GM19397 (cell line): ENCODE measurements at regions not wholly inside any gene's neighbourhood (a gene's known extent, or its start where the extent isn't known, plus 50 kb on each side); places are given as distances from the start of the nearest gene placed in this dataset.
"Not testable (repeated sequence)": the region's sequence is repeated elsewhere in the genome, so short reads cannot be mapped to it uniquely, and the experiment has no call there.

Experiments used
- ATAC-seq: cut with Tn5 transposase; IDR thresholded peaks from one replicate; pipeline ENCODE4 v1.9.1; 2021; ENCODE audit warnings: mild to moderate bottlenecking, moderate library complexity; ENCODE audit not compliant: unreplicated experiment

DNA sequence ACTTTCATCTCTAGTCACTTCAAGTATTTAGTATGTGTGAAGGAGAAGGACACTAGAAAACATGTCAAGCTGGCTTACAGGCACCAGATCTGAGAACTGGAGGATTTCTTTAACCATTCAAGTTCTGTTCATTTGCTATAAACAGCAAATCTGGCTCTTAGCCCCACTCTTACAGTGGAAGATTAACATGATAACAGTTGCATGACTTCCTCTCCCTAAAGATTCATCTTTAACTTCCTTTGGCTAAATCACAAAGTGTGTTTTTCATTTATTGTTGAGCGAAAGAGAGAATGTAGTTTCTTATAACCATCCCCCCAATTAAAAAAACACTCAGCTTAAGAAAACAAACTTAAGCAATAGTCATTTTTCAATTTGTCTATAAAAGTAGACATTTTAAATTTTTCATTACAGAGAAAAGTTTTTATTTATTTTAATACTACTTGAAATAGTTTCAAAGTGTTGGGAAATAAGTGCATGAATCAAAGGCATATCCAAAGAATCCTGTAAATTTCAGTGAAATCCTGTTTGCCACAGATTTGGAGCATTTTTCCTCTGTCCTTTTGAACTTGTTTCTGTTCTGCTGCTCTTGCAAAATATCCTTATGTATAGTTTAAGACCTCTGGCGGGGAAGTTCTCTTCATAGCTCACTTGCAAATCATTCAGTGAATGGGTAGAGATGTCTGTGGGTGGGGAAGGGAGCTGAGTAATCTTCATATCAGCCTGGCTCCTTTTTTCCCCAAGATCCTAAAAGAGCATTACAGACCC lies 241.0 kb upstream of the RBBP8 start:
- ATAC-seq = no peak

DNA sequence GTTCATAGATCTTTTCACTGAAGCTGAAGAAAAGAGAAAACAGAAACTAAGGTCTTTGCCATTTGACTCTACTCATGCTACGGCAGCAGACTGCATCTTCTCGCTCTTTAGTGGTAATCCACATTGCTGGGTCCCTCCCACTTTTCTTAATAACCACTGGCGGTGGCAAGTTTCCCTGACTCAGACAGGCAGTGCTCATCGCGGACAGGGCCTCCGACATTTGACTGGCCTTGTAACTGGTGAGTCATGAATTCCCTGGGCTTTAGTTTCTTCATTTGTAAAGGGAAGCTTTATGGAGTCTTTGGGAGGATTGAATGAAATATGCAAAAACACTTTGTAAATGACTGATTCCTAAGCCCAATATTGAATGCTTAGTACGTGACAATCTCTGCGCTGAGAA lies 238.2 kb upstream of the RBBP8 start:
- ATAC-seq = no peak

- no peak for ATAC-seq
Measured at GRCh38 chr18:22695674-22696073, 237.5 kb upstream of the RBBP8 start.

GRCh38 chr18:22697561-22697960 lies 235.6 kb upstream of the RBBP8 start:
- ATAC-seq = no peak

GRCh38 chr18:22698711-22699110 lies 234.4 kb upstream of the RBBP8 start:
- no peak for ATAC-seq

- ATAC-seq = no peak
Measured at GRCh38 chr18:22699629-22700028, 233.5 kb upstream of the RBBP8 start.

DNA sequence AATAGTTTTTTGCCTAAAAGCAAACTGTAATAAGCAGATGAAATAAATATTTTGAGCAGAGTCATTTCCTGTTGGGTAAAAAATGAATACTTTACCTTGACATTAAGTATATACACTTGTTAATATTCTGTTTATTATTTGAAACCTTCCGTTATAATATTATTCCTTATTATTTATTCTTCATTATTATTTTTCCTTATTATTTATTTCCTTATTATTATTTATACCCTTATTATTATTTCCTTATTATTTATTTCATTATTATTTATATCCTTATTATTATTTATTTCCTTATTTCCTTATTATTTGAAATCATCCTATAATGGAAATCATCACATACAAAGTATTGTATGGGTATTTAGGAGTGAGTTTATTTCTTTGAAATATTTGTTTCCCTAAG lies 232.2 kb upstream of the RBBP8 start:
- no peak for ATAC-seq

DNA sequence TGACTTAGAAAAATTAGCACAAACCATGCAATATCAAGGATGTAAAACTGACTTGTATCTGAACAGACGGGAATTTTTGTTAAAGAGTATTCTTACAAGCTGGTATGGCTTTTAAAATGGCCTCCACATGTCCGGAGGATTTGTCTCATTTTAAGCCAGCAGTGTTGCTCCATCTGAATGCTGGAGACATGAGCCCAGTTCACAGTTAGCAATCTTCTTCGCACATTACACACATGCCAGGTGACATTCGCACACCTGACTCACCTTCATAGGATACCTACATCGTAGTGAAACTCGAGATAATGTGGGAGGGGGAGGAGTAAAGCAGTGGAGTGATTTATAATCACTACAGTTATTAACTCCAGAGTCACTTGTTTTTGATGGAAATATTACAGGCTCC lies 231.8 kb upstream of the RBBP8 start:
- no peak for ATAC-seq

DNA sequence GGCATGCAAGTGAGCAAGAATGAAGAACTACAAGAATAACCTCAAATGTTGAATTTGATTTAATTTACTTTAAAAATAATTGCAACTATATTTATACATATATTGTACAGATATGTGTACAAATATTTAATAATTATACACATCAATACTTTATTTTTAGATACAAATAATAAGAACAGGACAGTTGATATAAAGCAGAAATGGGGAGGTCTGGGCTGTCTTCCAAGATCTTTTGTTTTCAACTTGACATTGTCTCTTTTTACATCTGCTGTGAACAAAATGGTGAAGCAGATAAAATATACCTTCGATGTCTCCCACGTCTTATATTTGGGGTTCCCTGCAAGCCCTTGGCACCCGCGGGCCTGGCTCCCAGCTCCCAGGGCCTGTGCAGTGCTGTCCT lies 231.3 kb upstream of the RBBP8 start:
- ATAC-seq = no peak

DNA sequence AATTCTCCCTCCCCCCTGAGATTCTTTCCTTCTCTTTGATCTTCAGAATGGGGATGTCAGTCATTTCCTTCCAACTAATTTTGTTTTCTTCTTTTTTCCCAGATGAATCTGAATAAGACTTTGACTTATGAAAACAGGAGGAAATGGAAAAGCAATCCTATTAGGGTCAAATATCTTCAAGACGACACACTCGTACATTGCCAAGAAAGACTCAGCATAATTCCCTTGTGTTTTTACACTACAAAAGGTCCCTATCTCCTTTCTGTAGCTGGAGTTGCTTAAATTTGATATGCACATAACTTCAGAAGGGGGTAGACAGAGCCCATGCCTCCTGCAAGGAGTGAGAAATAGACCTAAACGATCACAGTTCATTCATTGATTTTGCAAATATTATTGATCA lies 230.3 kb upstream of the RBBP8 start:
- no peak for ATAC-seq

GRCh38 chr18:22703883-22704585 lies 229.1 kb upstream of the RBBP8 start:
- ATAC-seq = peak; percentile 75

DNA sequence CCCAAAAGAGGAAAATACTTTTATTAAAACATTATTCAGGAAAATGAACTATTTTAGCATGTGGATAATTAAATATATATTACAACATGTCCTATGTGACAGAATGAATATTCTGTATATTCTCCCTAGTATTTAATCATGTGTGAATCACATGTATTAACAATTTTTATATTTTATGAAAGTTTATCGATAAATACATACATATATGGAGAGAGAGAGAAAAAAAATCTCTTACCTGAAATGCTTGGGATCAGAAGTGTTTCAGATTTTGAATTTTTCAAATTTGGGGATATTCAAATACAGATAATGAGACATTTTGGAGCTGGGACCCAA lies 228.6 kb upstream of the RBBP8 start:
- ATAC-seq = no peak

GRCh38 chr18:22705328-22705727 lies 227.8 kb upstream of the RBBP8 start:
- ATAC-seq = no peak

DNA sequence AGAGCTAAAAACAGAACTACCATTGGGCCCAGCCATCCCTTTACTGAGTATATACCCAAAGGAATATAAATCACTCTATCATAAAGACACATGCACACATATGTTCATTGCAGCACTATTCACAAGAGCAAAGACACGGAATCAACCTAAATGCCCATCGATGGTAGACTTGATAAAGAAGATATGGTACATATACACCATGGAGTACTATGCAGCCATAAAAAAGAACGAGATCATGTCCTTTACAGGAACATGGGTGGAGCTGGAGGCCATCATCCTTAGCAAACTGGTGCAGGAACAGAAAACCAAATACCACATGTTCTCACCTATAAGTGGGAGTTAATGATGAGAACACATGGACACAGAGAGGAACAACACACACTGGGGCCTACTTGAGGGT lies 227.1 kb upstream of the RBBP8 start:
- ATAC-seq = not testable (repeated sequence)

DNA sequence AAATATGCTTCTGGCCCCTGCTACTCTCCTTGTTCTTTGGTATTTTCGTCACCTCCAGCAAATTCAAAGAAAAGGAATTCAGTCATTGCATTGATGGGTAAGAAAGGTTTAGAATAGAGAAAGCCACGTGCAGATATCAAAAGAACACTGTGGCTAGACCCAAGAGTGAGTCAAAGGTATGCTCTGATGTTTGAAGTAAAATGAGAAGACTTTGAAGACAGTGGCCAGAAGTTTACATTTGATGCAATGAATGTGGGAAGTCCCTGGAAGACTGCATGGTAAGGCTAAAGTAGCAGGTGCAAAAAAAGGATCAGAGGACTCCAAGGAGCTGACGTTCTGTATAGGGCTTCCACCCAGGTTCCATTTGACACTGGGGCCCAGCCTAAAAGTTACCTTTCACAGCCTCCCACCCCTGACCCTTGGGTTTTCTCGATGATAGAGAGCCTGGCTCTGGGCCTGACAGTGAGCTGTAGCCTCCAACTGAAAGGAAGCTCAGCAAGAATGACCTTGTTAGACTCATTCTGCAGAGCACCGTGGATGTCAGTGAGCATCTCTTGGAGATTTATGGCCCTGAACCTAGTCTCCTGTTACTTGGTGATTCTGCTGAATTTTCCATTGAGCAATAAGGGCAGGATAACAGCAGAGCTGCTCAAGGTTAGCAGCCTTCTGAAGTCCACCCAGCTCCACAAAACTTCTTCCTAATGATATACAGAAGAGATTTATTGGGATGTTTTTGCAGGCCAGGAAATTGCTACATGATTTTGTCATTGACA lies 223.7 kb upstream of the RBBP8 start:
- no peak for ATAC-seq

- ATAC-seq = no peak
Measured at GRCh38 chr18:22710673-22711191, 222.4 kb upstream of the RBBP8 start.

DNA sequence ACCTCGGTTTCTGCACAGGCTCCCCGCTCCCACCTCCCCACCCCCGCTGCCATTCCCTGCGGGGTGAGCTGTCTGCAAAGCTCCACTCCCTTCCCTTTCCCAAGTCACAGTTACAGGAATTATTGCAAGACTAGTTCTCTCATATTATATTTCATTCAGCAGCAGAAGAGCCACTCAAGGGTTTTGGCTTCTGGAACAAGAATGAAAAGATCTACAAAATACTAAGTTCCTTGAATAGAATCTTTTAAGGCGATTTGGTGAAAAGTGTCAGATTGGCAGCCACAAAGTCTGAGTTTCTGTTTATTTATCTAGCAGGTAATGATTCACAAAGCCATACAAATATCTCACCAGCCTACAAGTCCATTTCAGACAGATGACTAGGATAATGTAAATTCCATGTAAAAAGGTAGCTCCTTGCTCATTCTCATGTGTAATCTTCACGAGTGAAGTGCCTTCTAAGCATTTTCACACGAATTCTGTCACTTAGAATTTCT lies 221.9 kb upstream of the RBBP8 start:
- ATAC-seq = no peak

GRCh38 chr18:22713511-22713910 lies 219.6 kb upstream of the RBBP8 start:
- no peak for ATAC-seq

DNA sequence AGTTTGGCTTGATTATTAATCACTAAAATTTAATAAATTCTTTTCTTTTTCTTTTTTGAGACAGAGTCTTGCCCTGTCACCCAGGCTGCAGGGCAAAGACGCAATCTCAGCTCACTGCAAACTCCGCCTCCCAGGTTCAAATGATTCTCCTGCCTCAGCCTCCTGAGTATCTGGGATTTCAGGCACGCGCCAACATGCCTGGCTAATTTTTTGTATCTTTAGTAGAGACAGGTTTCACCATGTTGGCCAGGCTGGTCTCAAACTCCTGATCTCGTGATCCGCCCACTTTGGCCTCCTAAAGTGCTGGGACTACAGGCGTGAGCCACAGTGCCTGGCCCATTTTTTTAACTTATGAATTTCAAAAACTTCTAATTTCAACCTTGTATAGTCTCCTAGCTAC lies 215.6 kb upstream of the RBBP8 start:
- not testable (repeated sequence) for ATAC-seq

- ATAC-seq = no peak
Measured at GRCh38 chr18:22723221-22723620, 209.9 kb upstream of the RBBP8 start.

- ATAC-seq = no peak
Measured at GRCh38 chr18:22723773-22724172, 209.4 kb upstream of the RBBP8 start.

GRCh38 chr18:22726469-22726868 lies 206.7 kb upstream of the RBBP8 start:
- no peak for ATAC-seq
